H1 (cell line): ENCODE measurements at regions not wholly inside any gene's neighbourhood (a gene's known extent, or its start where the extent isn't known, plus 50 kb on each side); places are given as distances from the start of the nearest gene placed in this dataset.

Experiments used
- ASH2L ChIP-seq: fragments of 200-600, 300-600 bp; sonication (generic); IDR thresholded peaks from one replicate; pipeline ENCODE4 v1.7.1; 2017; ENCODE audit warnings: low read length

DNA sequence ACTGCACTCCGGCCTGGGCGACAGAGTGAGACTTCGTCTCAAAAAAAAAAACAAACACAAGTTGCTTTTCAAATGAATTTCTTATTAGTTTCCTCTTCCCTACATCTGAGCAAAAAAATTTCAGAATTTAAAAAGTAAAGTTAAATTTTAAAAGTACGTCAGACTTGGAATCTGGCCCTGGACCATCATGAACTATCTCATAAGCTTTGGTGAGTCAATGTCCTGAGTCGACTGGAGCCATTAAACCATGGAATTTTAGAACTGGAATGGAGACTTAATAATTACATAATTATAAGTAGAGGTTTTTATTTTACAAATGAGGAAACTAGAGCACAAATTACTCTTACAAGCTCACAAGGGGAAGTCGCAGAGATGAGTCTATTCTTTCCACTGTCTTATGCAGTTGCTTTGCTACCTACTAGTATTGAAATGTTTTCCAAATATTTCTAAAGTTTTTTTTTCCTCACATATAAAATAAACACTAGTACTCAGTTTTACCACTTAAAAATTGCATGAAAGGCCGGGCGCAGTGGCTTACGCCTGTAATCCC lies 98.0 kb upstream of the ZNF608 start (continued):
- no peak for TF ChIP-seq ASH2L
- TF ChIP-seq, all 59 proteins: peak for 0
